K562 (cell line): ENCODE measurements at regions not wholly inside any gene's neighbourhood (a gene's known extent, or its start where the extent isn't known, plus 50 kb on each side); places are given as distances from the start of the nearest gene placed in this dataset.

Source experiments
- ATAC-seq: fragments of 200-7000 bp; cut with Tn5 transposase; 3 replicates; pipeline ENCODE4 v1.9.1; 2020; ENCODE audit warnings: moderate library complexity
- BruUV-seq: library from RNA; stranded (reverse); fragments of 400-500 nt; replicated peaks from 2 replicates; lab custom pipeline; 2021; lab: Mats Ljungman, UMichigan
- CTCF ChIA-PET: fragments of 300-600 bp; formaldehyde crosslinking; extraction: SDS; loops from one replicate; lab custom pipeline; 2021; ENCODE audit warnings: low intra/inter-chr PET ratio; lab: Yijun Ruan, JAX
- POLR2A ChIA-PET: fragments of 300-600, 350-650 bp; sonication (Branson Sonifier 250); formaldehyde crosslinking; extraction: SDS; loops from one replicate; lab custom pipeline; 2021; ENCODE audit warnings: antibody characterized with exemption, inconsistent platforms; lab: Yijun Ruan, JAX
- DNase-seq, 4 experiments: peaks; one replicate each; pipeline versions ENCODE4 v3.0.0 to v3.0.0-alpha.2; 2011 to 2018; ENCODE audit warnings: low spot score in 3 of 4, mixed read lengths in 3 of 4; ENCODE audit errors: extremely low read depth in 1 of 4
- FAIRE-seq: peaks from 2 replicates; lab custom pipeline; 2011; peaks lifted over from hg19 to GRCh38; lab: Jason Lieb, UNC
- H2AFZ ChIP-seq: 2 replicates; pipeline ENCODE4 v1.6.0; 2011; ENCODE audit warnings: low read depth, low read length, control low read depth, inconsistent platforms
- H3K27ac ChIP-seq: fragments of 200-600 bp; 3 replicates; pipeline ENCODE4 v1.8.0; 2011; ENCODE audit warnings: low read depth, mild to moderate bottlenecking, control low read depth, inconsistent platforms, low read length, moderate library complexity, mixed read lengths; ENCODE audit errors: extremely low read depth
- H3K27me3 ChIP-seq, 2 experiments: fragments of 300-600 bp in 1 of 2; 2 replicates in 1 of 2; 3 replicates in 1 of 2; pipeline versions ENCODE4 v1.6.0 to v1.8.0; 2011; ENCODE audit warnings: inconsistent platforms in 2 of 2, low read length in 2 of 2, mild to moderate bottlenecking in 1 of 2, mixed read lengths in 1 of 2, moderate library complexity in 1 of 2; ENCODE audit not compliant: control insufficient read depth in 2 of 2, insufficient read depth in 2 of 2
- H3K36me3 ChIP-seq: fragments of 300-600 bp; 3 replicates; pipeline ENCODE4 v1.8.0; 2011; ENCODE audit warnings: mild to moderate bottlenecking, low read length, inconsistent platforms; ENCODE audit not compliant: control insufficient read depth, insufficient read depth
- H3K4me1 ChIP-seq, 2 experiments: fragments of 200-600 bp in 1 of 2; replicated peaks in 1 of 2; 2 replicates in 1 of 2; 3 replicates in 1 of 2; pipeline versions ENCODE4 v1.5.1 to v1.8.0; 2011; ENCODE audit warnings: inconsistent platforms in 2 of 2, low read length in 2 of 2, mild to moderate bottlenecking in 1 of 2, mixed read lengths in 1 of 2, moderate library complexity in 1 of 2; ENCODE audit not compliant: control insufficient read depth in 2 of 2, insufficient read depth in 2 of 2
- H3K4me2 ChIP-seq: 2 replicates; pipeline ENCODE4 v1.6.1; 2011; ENCODE audit warnings: low read length, control low read depth, inconsistent platforms, mixed read lengths; ENCODE audit not compliant: insufficient read depth
- H3K4me3 ChIP-seq: fragments of 200-600 bp; sonication (generic), shearing (Covaris generic); 2 replicates; pipeline ENCODE4 v1.5.1; 2016; ENCODE audit warnings: control low read depth, inconsistent platforms
- H3K79me2 ChIP-seq: fragments of 200-600 bp; 3 replicates; pipeline ENCODE4 v1.8.0; 2011; ENCODE audit warnings: low read length, inconsistent platforms; ENCODE audit not compliant: control insufficient read depth, insufficient read depth
- H3K9ac ChIP-seq, 2 experiments: 2 replicates each; pipeline versions ENCODE4 v1.6.0 to v1.6.1; 2011; ENCODE audit warnings: low read depth in 2 of 2, low read length in 2 of 2, control low read depth in 1 of 2, inconsistent platforms in 1 of 2, mild to moderate bottlenecking in 1 of 2, mixed read lengths in 1 of 2; ENCODE audit not compliant: insufficient read depth in 1 of 2
- H3K9me1 ChIP-seq: one replicate; pipeline ENCODE4 v1.6.0; 2011; ENCODE audit warnings: inconsistent platforms, mild to moderate bottlenecking, low read length, moderate library complexity; ENCODE audit not compliant: control insufficient read depth, insufficient read depth
- H3K9me3 ChIP-seq: replicated peaks from 2 replicates; pipeline ENCODE4 v1.5.1; 2011; ENCODE audit warnings: low read depth, low read length, inconsistent platforms; ENCODE audit not compliant: control insufficient read depth, insufficient read depth
- H4K20me1 ChIP-seq: replicated peaks from 2 replicates; pipeline ENCODE4 v1.6.1; 2011; ENCODE audit warnings: low read length, inconsistent platforms, mixed read lengths; ENCODE audit not compliant: control insufficient read depth, insufficient read depth
- ASH1L ChIP-seq: fragments of 450-650 bp; IDR thresholded peaks from 2 replicates; pipeline ENCODE4 v1.6.1; 2018; ENCODE audit warnings: borderline replicate concordance, mild to moderate bottlenecking, low read depth; ENCODE audit not compliant: partially characterized antibody
- CBX1 ChIP-seq: sonication (generic); IDR thresholded peaks from 2 replicates; pipeline ENCODE4 v1.6.1; 2016; ENCODE audit warnings: antibody characterized with exemption, low read depth, mild to moderate bottlenecking
- HDAC6 ChIP-seq: IDR thresholded peaks from 2 replicates; pipeline ENCODE4 v1.6.1; 2012; ENCODE audit warnings: low read depth, mild to moderate bottlenecking, control low read depth, inconsistent platforms, low read length, moderate library complexity
- HINFP ChIP-seq: fragments of 450-650 bp; conservative IDR thresholded peaks from 2 replicates; pipeline ENCODE4 v1.6.1; 2016; ENCODE audit warnings: missing genetic modification characterization, low read depth, mild to moderate bottlenecking, control low read depth, missing compliant biosample characterization
- HMGXB4 ChIP-seq: sonication (generic); formaldehyde crosslinking; IDR thresholded peaks from 2 replicates; pipeline ENCODE4 v1.8.1; 2023; ENCODE audit warnings: mild to moderate bottlenecking, missing genetic modification reagents
- IFI16 ChIP-seq: fragments of 250-450 bp; sonication (Bioruptor Pico); IDR thresholded peaks from 2 replicates; pipeline ENCODE4 v2.1.2; 2022; ENCODE audit warnings: mild to moderate bottlenecking, inconsistent platforms
- MTA2 ChIP-seq: fragments of 450-650 bp; IDR thresholded peaks from 2 replicates; pipeline ENCODE4 v1.6.1; 2016; ENCODE audit warnings: low read depth
- SMARCA5 ChIP-seq: fragments of 450-650 bp; IDR thresholded peaks from 2 replicates; pipeline ENCODE4 v1.6.1; 2016
- SOX6 ChIP-seq: fragments of 450-650 bp; IDR thresholded peaks from 2 replicates; pipeline ENCODE4 v1.6.1; 2014; ENCODE audit warnings: mild to moderate bottlenecking
- TAF1 ChIP-seq: IDR thresholded peaks from 2 replicates; pipeline ENCODE4 v1.6.1; 2011; ENCODE audit warnings: mild to moderate bottlenecking, low read length, moderate library complexity; ENCODE audit not compliant: insufficient read depth, control insufficient read depth, severe bottlenecking; ENCODE audit errors: extremely low read depth
- TSHZ1 ChIP-seq: fragments of 250-450 bp; sonication (Bioruptor Pico); IDR thresholded peaks from 2 replicates; pipeline ENCODE4 v1.4.0; 2020; ENCODE audit warnings: mild to moderate bottlenecking, moderate library complexity
- XRCC3 ChIP-seq: fragments of 450-650 bp; IDR thresholded peaks from 2 replicates; pipeline ENCODE4 v1.6.1; 2017; ENCODE audit warnings: mild to moderate bottlenecking, moderate library complexity
- ZMIZ1 ChIP-seq, 2 experiments: fragments of 150-350 bp in 1 of 2; IDR thresholded peaks; 2 replicates each; pipeline ENCODE4 v1.6.1; 2012 to 2016; ENCODE audit warnings: low read depth in 2 of 2, low read length in 2 of 2, mild to moderate bottlenecking in 1 of 2, moderate library complexity in 1 of 2
- ZNF444 ChIP-seq: fragments of 250-450 bp; sonication (Bioruptor Pico); IDR thresholded peaks from 2 replicates; pipeline ENCODE4 v1.4.0; 2020; ENCODE audit warnings: mild to moderate bottlenecking, moderate library complexity
- WGBS: fragments of 100-300 bp; shearing (Covaris generic); methylation state at CpG from one replicate; pipeline ENCODE4 v1.1.6; 2016; ENCODE audit warnings: low coverage, mixed read lengths; ENCODE audit not compliant: insufficient coverage; ENCODE audit errors: missing lambda C conversion rate; 5-methylcytosine and 5-hydroxymethylcytosine counted together
- in situ Hi-C: fragments of 300-500 bp; cut with MboI; formaldehyde crosslinking; loops from 4 replicates; pipeline ENCODE4 v1.15.0; 2018; ENCODE audit warnings: inconsistent platforms, mixed read lengths
- intact Hi-C: fragments of 100-400 bp; cut with micrococcal nuclease; formaldehyde crosslinking; loops from 2 replicates; pipeline ENCODE4 v1.14.2; 2022

GRCh38 chr4:62528874-62529273, 1328.7 kb downstream of the ADGRL3 start:
- H3K36me3 ChIP-seq: no peaks in the 10 kb centered on the region
- no peaks in the 10 kb centered on the region for H3K4me1 ChIP-seq
- no peaks in the 10 kb centered on the region for H3K27me3 ChIP-seq
- DNase-seq (no peak), ATAC-seq (no peak), FAIRE-seq (no peak)
- intact Hi-C loops (no loop called here), in situ Hi-C loops (no loop called here)
- 0% methylated on average over 2 of the region's 2 CpGs for WGBS
- H2AFZ ChIP-seq: no peak overlapping the region
- ChIA-PET POLR2A (no interaction called here), CTCF (no interaction called here)
- H3K9ac ChIP-seq: no peak overlapping the region
- H3K4me3 ChIP-seq: no peak overlapping the region
- no peaks in the 10 kb centered on the region for H3K79me2 ChIP-seq
- BruUV-seq: no TSS peak
- no peak overlapping the region for H3K27ac ChIP-seq
- H3K9me1 ChIP-seq: no peaks in the 10 kb centered on the region
- no peak overlapping the region for H3K4me2 ChIP-seq
- H4K20me1 ChIP-seq: no peaks in the 10 kb centered on the region
- H3K9me3 ChIP-seq: no peaks in the 10 kb centered on the region
- TF ChIP-seq SOX6 (no peak), XRCC3 (no peak), IFI16 (no peak), HINFP (tag) (no peak), ZNF444 (CRISPR knock-in tag) (no peak), HDAC6 (no peak), ZMIZ1 (IDR thresholded peaks at IDR 0.05; ENCODE audit: low read depth in 2 of 2, low read length in 2 of 2) (no peak), TAF1 (no peak), HMGXB4 (no peak), CBX1 (no peak), MTA2 (no peak), TSHZ1 (CRISPR knock-in tag) (no peak), SMARCA5 (no peak), ASH1L (no peak)
